Ishikawa (cell line): ENCODE measurements at regions not wholly inside any gene's neighbourhood (a gene's known extent, or its start where the extent isn't known, plus 50 kb on each side); places are given as distances from the start of the nearest gene placed in this dataset.

Experiments used
- CEBPB ChIP-seq: IDR thresholded peaks from 2 replicates; pipeline ENCODE4 v1.6.1; 2012
- CREB1 ChIP-seq: IDR thresholded peaks from 2 replicates; pipeline ENCODE4 v1.6.1; 2012; ENCODE audit warnings: low read depth
- EGR1 ChIP-seq: IDR thresholded peaks from 2 replicates; pipeline ENCODE4 v1.6.1; 2012
- EP300 ChIP-seq: IDR thresholded peaks from 2 replicates; pipeline ENCODE4 v1.6.1; 2012; ENCODE audit warnings: borderline replicate concordance
- FOXM1 ChIP-seq: IDR thresholded peaks from 2 replicates; pipeline ENCODE4 v1.6.1; 2012; ENCODE audit warnings: low read depth, borderline replicate concordance
- MAX ChIP-seq: IDR thresholded peaks from 2 replicates; pipeline ENCODE4 v1.6.1; 2012
- NFIC ChIP-seq: IDR thresholded peaks from 2 replicates; pipeline ENCODE4 v1.6.1; 2012
- RAD21 ChIP-seq: IDR thresholded peaks from 2 replicates; pipeline ENCODE4 v1.6.1; 2012; ENCODE audit warnings: low read depth
- REST ChIP-seq: IDR thresholded peaks from 2 replicates; pipeline ENCODE4 v1.6.1; 2012; ENCODE audit warnings: low read depth, mild to moderate bottlenecking
- TAF1 ChIP-seq: IDR thresholded peaks from 2 replicates; pipeline ENCODE4 v1.6.1; 2012; ENCODE audit warnings: low read depth, mild to moderate bottlenecking
- TCF12 ChIP-seq: IDR thresholded peaks from 2 replicates; pipeline ENCODE4 v1.6.1; 2012; ENCODE audit warnings: low read depth
- TEAD4 ChIP-seq: IDR thresholded peaks from 2 replicates; pipeline ENCODE4 v1.6.1; 2012
- USF1 ChIP-seq: IDR thresholded peaks from 2 replicates; pipeline ENCODE4 v1.6.1; 2012
- YY1 ChIP-seq: IDR thresholded peaks from 2 replicates; pipeline ENCODE4 v1.6.1; 2012; ENCODE audit warnings: low read depth
- ZBTB7A ChIP-seq: IDR thresholded peaks from 2 replicates; pipeline ENCODE4 v1.6.1; 2012; ENCODE audit warnings: low read depth

- no peak for TF ChIP-seq CEBPB
- no peak for TF ChIP-seq TAF1
- TF ChIP-seq REST: no peak
- no peak for TF ChIP-seq USF1
- TF ChIP-seq TCF12: no peak
- TF ChIP-seq EGR1: no peak
- TF ChIP-seq CREB1: no peak
Observed at GRCh38 chr5:130994496-130995253, 170.4 kb downstream of the HINT1 start.

- no peak for TF ChIP-seq YY1
Observed at GRCh38 chr5:130992621-130993020, 172.4 kb downstream of the HINT1 start.

GRCh38 chr5:130992095-130992494, 173.0 kb downstream of the HINT1 start:
- no peak for TF ChIP-seq FOXM1
- TF ChIP-seq CEBPB: no peak
- TF ChIP-seq RAD21: no peak
- no peak for TF ChIP-seq CREB1
- TF ChIP-seq TEAD4: no peak
- TF ChIP-seq USF1: no peak
- TF ChIP-seq TCF12: no peak
- TF ChIP-seq YY1: no peak

GRCh38 chr5:130985776-130986175, 179.3 kb downstream of the HINT1 start:
- no peak for TF ChIP-seq EGR1
- no peak for TF ChIP-seq EP300
- no peak for TF ChIP-seq MAX
- TF ChIP-seq CREB1: no peak
- no peak for TF ChIP-seq FOXM1
- no peak for TF ChIP-seq CEBPB
- no peak for TF ChIP-seq RAD21
- no peak for TF ChIP-seq TAF1

GRCh38 chr5:130981663-130982062, 183.4 kb downstream of the HINT1 start:
- TF ChIP-seq TCF12 (no peak), CEBPB (no peak), YY1 (no peak), USF1 (no peak), RAD21 (no peak), TAF1 (no peak), EGR1 (no peak), CREB1 (no peak), MAX (no peak), TEAD4 (no peak), ZBTB7A (no peak), REST (no peak), EP300 (no peak), NFIC (no peak), FOXM1 (no peak)

- TF ChIP-seq EGR1: no peak
Observed at GRCh38 chr5:130978475-130978874, 186.6 kb downstream of the HINT1 start.

- TF ChIP-seq CEBPB (no peak), TAF1 (no peak), MAX (no peak), YY1 (no peak), TCF12 (no peak), CREB1 (no peak), TEAD4 (no peak), ZBTB7A (no peak), RAD21 (no peak), EP300 (no peak), EGR1 (no peak), FOXM1 (no peak), REST (no peak), NFIC (no peak), USF1 (no peak)
Observed at GRCh38 chr5:130976493-130976892, 188.6 kb downstream of the HINT1 start.
